Endothelial cell of umbilical vein (primary cell): ENCODE measurements at regions not wholly inside any gene's neighbourhood (a gene's known extent, or its start where the extent isn't known, plus 50 kb on each side); places are given as distances from the start of the nearest gene placed in this dataset.

Experiments
- BruUV-seq: library from RNA; stranded (reverse); fragments of 400-500 nt; replicated peaks from 2 replicates; lab custom pipeline; 2021; lab: Mats Ljungman, UMichigan
- CTCF ChIA-PET: fragments of 300-600, 350-600 bp; sonication (Branson Sonifier 250); formaldehyde crosslinking; loops from one replicate; lab custom pipeline; 2021; ENCODE audit warnings: antibody characterized with exemption, inconsistent platforms; lab: Charles Lee
- POLR2A ChIA-PET: fragments of 300-600, 350-600 bp; sonication (Branson Sonifier 250); formaldehyde crosslinking; loops from one replicate; lab custom pipeline; 2021; ENCODE audit warnings: antibody characterized with exemption, inconsistent platforms; lab: Charles Lee
- DNase-seq: peaks from one replicate; pipeline ENCODE4 v3.0.0-alpha.2; 2011; ENCODE audit warnings: low read depth, low spot score
- FAIRE-seq: peaks from 2 replicates; lab custom pipeline; 2011; peaks lifted over from hg19 to GRCh38; lab: Jason Lieb, UNC
- H2AFZ ChIP-seq: 2 replicates; pipeline ENCODE4 v1.6.0; 2012; ENCODE audit warnings: low read depth, low read length, control low read depth, inconsistent platforms
- H3K27ac ChIP-seq: 2 replicates; pipeline ENCODE4 v1.5.1; 2011; ENCODE audit warnings: low read depth, mild to moderate bottlenecking, control low read depth, low read length, moderate library complexity; ENCODE audit not compliant: insufficient read depth
- H3K27me3 ChIP-seq, 2 experiments: 2 replicates each; pipeline versions ENCODE4 v1.6.0 to v1.6.1; 2011; ENCODE audit warnings: low read length in 2 of 2, mixed read lengths in 1 of 2; ENCODE audit not compliant: control insufficient read depth in 2 of 2, insufficient read depth in 2 of 2
- H3K36me3 ChIP-seq, 2 experiments: 2 replicates in 1 of 2; 3 replicates in 1 of 2; pipeline ENCODE4 v1.5.1; 2011; ENCODE audit warnings: low read length in 2 of 2, mild to moderate bottlenecking in 1 of 2, moderate library complexity in 1 of 2; ENCODE audit not compliant: control insufficient read depth in 2 of 2, insufficient read depth in 2 of 2; ENCODE audit errors: extremely low read depth in 1 of 2
- H3K4me1 ChIP-seq: 3 replicates; pipeline ENCODE4 v1.5.1; 2011; ENCODE audit warnings: mild to moderate bottlenecking, low read length; ENCODE audit not compliant: control insufficient read depth, insufficient read depth; ENCODE audit errors: extremely low read depth
- H3K4me2 ChIP-seq: 2 replicates; pipeline ENCODE4 v1.6.1; 2011; ENCODE audit warnings: low read length, control low read depth, mixed read lengths; ENCODE audit not compliant: insufficient read depth
- H3K4me3 ChIP-seq, 3 experiments: fragments of 200-600 bp in 1 of 3; sonication (generic), shearing (Covaris generic) in 1 of 3; replicated peaks in 1 of 3; 2 replicates each; pipeline ENCODE4 v1.5.1; 2011 to 2016; ENCODE audit warnings: control low read depth in 3 of 3, low read length in 3 of 3, mild to moderate bottlenecking in 2 of 3, inconsistent platforms in 1 of 3, low read depth in 1 of 3, moderate library complexity in 1 of 3; ENCODE audit not compliant: insufficient read depth in 1 of 3
- H3K79me2 ChIP-seq: 2 replicates; pipeline ENCODE4 v1.6.0; 2012; ENCODE audit warnings: low read length, inconsistent platforms; ENCODE audit not compliant: control insufficient read depth, insufficient read depth
- H3K9ac ChIP-seq: replicated peaks from 2 replicates; pipeline ENCODE3; 2011; ENCODE audit warnings: low read length, control low read depth; ENCODE audit not compliant: insufficient read depth; ENCODE audit errors: extremely low read depth
- H3K9me1 ChIP-seq: replicated peaks from 3 replicates; pipeline ENCODE4 v1.6.0; 2011; ENCODE audit warnings: mild to moderate bottlenecking, low read length; ENCODE audit not compliant: control insufficient read depth, insufficient read depth; ENCODE audit errors: extremely low read depth
- H3K9me3 ChIP-seq: replicated peaks from 2 replicates; pipeline ENCODE4 v1.5.1; 2012; ENCODE audit warnings: low read length, inconsistent platforms; ENCODE audit not compliant: control insufficient read depth, insufficient read depth
- H4K20me1 ChIP-seq: replicated peaks from 2 replicates; pipeline ENCODE3; 2011; ENCODE audit warnings: mild to moderate bottlenecking, low read length; ENCODE audit not compliant: control insufficient read depth, insufficient read depth; ENCODE audit errors: extremely low read depth
- EZH2 ChIP-seq: IDR thresholded peaks from 2 replicates; pipeline ENCODE4 v1.6.1; 2012; ENCODE audit warnings: borderline replicate concordance, low read depth, mild to moderate bottlenecking, moderate library complexity, low read length, inconsistent platforms; ENCODE audit not compliant: severe bottlenecking
- FOS ChIP-seq: IDR thresholded peaks from 2 replicates; pipeline ENCODE4 v1.6.1; 2011; ENCODE audit warnings: mild to moderate bottlenecking, low read length, moderate library complexity, borderline replicate concordance; ENCODE audit not compliant: insufficient read depth
- GATA2 ChIP-seq: IDR thresholded peaks from 2 replicates; pipeline ENCODE4 v1.7.0; 2011; ENCODE audit warnings: low read depth, mild to moderate bottlenecking, moderate library complexity, mixed read lengths, low read length; ENCODE audit not compliant: insufficient read length, insufficient read depth
- JUN ChIP-seq: IDR thresholded peaks from 2 replicates; pipeline ENCODE4 v1.6.1; 2011; ENCODE audit warnings: borderline replicate concordance, low read depth; ENCODE audit not compliant: insufficient read length, insufficient read depth
- MYC ChIP-seq: IDR thresholded peaks from one replicate; pipeline ENCODE4 v1.6.1; 2011; ENCODE audit warnings: mild to moderate bottlenecking, low read depth, low read length
- POLR2A ChIP-seq: IDR thresholded peaks from 2 replicates; pipeline ENCODE4 v1.6.1; 2012; ENCODE audit warnings: low read depth, mild to moderate bottlenecking, control low read depth, low read length
- POLR2AphosphoS5 ChIP-seq: IDR thresholded peaks from 2 replicates; pipeline ENCODE4 v1.6.1; 2012; ENCODE audit warnings: low read depth, mild to moderate bottlenecking, control low read depth, low read length, moderate library complexity; ENCODE audit not compliant: insufficient read depth
- dilution Hi-C: fragments of 300-500 bp; cut with MboI; formaldehyde crosslinking; loops from one replicate; pipeline ENCODE4 v1.15.0; 2019; ENCODE audit warnings: low sequenced_read_pairs; ENCODE audit not compliant: extremely low pct_ligation_motif_present
- intact Hi-C: fragments of 100-400 bp; cut with micrococcal nuclease; formaldehyde crosslinking; loops from one replicate; pipeline ENCODE4 v1.10.0; 2022
- TF ChIP-seq, protein P1 (sequence below), 2 donors: IDR thresholded peaks; 1 replicate in 1 of 2; 2 replicates in 1 of 2; pipeline ENCODE4 v1.5.1; 2011; ENCODE audit warnings: low read length in 2 of 2, mild to moderate bottlenecking in 2 of 2, moderate library complexity in 2 of 2, control low read depth in 1 of 2, inconsistent platforms in 1 of 2, low read depth in 1 of 2; ENCODE audit not compliant: insufficient read depth in 1 of 2; ENCODE audit errors: extremely low read depth in 1 of 2
- TF ChIP-seq, protein P2 (sequence below): IDR thresholded peaks from 2 replicates; pipeline ENCODE4 v1.6.1; 2011; ENCODE audit not compliant: insufficient read depth, insufficient read length

DNA sequence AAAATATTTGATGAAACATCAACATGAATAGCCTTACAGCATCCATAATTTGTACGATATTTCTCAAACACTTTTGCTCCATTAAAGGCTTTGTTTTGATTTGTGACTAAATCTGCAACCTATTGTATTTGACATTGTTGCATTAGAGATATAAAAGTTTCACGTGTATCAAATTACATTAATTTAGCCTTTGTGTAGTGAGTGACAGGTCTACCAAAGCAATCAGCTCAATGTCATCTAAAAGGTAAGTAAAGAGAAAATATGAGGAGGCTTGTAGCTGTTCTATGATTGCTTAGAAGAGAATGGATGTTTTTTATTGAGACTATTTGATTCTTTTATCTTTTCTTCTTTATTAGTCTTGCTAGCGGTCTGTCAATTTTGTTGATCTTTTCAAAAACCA, 430.2 kb downstream of the GALR1 start:
- BruUV-seq, result no TSS peak
- H3K27ac ChIP-seq, result no peak overlapping the region
- no peaks in the 10 kb centered on the region for H3K27me3 ChIP-seq
- no peak overlapping the region for H3K4me3 ChIP-seq
- no peaks in the 10 kb centered on the region for H3K79me2 ChIP-seq
- TF ChIP-seq GATA2 (no peak), FOS (no peak), POLR2A (no peak), POLR2AphosphoS5 (no peak), EZH2 (no peak), JUN (no peak), MYC (no peak)
- TF ChIP-seq, protein P1, sequence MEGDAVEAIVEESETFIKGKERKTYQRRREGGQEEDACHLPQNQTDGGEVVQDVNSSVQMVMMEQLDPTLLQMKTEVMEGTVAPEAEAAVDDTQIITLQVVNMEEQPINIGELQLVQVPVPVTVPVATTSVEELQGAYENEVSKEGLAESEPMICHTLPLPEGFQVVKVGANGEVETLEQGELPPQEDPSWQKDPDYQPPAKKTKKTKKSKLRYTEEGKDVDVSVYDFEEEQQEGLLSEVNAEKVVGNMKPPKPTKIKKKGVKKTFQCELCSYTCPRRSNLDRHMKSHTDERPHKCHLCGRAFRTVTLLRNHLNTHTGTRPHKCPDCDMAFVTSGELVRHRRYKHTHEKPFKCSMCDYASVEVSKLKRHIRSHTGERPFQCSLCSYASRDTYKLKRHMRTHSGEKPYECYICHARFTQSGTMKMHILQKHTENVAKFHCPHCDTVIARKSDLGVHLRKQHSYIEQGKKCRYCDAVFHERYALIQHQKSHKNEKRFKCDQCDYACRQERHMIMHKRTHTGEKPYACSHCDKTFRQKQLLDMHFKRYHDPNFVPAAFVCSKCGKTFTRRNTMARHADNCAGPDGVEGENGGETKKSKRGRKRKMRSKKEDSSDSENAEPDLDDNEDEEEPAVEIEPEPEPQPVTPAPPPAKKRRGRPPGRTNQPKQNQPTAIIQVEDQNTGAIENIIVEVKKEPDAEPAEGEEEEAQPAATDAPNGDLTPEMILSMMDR (IDR thresholded peaks at IDR 0.05; ENCODE audit: extremely low read depth in 1 of 2, insufficient read depth in 1 of 2, low read depth in 1 of 2, low read length in 2 of 2), result no peak
- TF ChIP-seq, protein P2, sequence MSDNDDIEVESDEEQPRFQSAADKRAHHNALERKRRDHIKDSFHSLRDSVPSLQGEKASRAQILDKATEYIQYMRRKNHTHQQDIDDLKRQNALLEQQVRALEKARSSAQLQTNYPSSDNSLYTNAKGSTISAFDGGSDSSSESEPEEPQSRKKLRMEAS, result no peak
- no peak for FAIRE-seq
- peaks cover 4% of the 10 kb centered on the region for H3K9me3 ChIP-seq
- no peak overlapping the region for H3K9ac ChIP-seq
- POLR2A ChIA-PET, result interaction anchor here (0.6 kb wide), 1 partner anchor 487 kb away, joined by 4 read pairs; no protein-coding TSS in a partner anchor
- H4K20me1 ChIP-seq, result no peaks in the 10 kb centered on the region
- no peaks in the 10 kb centered on the region for H3K4me1 ChIP-seq
- intact Hi-C loops (no loop called here), dilution Hi-C loops (no loop called here)
- DNase-seq, result no peak
- H2AFZ ChIP-seq, result no peak overlapping the region
- H3K36me3 ChIP-seq, result no peaks in the 10 kb centered on the region
- CTCF ChIA-PET, result interaction anchor here (0.9 kb wide), 1 partner anchor 8 kb away, joined by 3 read pairs; no protein-coding TSS in a partner anchor
- H3K9me1 ChIP-seq, result no peaks in the 10 kb centered on the region
- H3K4me2 ChIP-seq, result no peak overlapping the region
